Breast epithelium (tissue), 3 donors: ENCODE measurements at regions not wholly inside any gene's neighbourhood (a gene's known extent, or its start where the extent isn't known, plus 50 kb on each side); places are given as distances from the start of the nearest gene placed in this dataset.

Experiments used
- CTCF ChIP-seq, 3 donors: fragments of 450-650 bp; IDR thresholded peaks; one replicate each; pipeline ENCODE4 v1.5.1; 2016 to 2017; ENCODE audit warnings: antibody characterized with exemption in 3 of 3, mild to moderate bottlenecking in 3 of 3, moderate library complexity in 3 of 3
- POLR2A ChIP-seq: fragments of 450-650 bp; IDR thresholded peaks from one replicate; pipeline ENCODE4 v1.6.1; 2016; ENCODE audit warnings: antibody characterized with exemption, mild to moderate bottlenecking, moderate library complexity

GRCh38 chr12:97342130-97342529, 120.5 kb upstream of the RMST start:
- TF ChIP-seq CTCF (IDR thresholded peaks at IDR 0.05) (no peak), POLR2A (no peak)
